ENCODE measurements at regions not wholly inside any gene's neighbourhood (a gene's known extent, or its start where the extent isn't known, plus 50 kb on each side); places are given as distances from the start of the nearest gene placed in this dataset.

DNA sequence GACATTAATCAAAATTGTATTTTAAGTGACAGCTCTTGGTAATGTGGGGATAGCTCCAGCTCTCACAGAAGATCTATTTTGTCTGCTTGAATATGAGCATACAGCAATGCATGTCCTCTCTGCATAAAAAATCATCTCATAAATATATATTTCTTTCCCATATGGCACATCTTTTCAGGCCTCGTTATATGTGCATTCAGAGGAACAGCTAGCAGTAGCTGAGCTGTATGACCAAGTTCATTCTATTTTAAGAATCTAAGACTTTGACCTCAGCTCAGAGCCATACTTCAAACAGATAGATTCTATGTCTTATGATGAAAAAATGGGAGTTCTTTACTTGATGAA, 487.2 kb downstream of the ARHGEF28 start:
- no peak overlapping the region for H3K4me3 ChIP-seq
- no peak for TF ChIP-seq POLR2A (IDR thresholded peaks at IDR 0.05)
- TF ChIP-seq, protein P1, sequence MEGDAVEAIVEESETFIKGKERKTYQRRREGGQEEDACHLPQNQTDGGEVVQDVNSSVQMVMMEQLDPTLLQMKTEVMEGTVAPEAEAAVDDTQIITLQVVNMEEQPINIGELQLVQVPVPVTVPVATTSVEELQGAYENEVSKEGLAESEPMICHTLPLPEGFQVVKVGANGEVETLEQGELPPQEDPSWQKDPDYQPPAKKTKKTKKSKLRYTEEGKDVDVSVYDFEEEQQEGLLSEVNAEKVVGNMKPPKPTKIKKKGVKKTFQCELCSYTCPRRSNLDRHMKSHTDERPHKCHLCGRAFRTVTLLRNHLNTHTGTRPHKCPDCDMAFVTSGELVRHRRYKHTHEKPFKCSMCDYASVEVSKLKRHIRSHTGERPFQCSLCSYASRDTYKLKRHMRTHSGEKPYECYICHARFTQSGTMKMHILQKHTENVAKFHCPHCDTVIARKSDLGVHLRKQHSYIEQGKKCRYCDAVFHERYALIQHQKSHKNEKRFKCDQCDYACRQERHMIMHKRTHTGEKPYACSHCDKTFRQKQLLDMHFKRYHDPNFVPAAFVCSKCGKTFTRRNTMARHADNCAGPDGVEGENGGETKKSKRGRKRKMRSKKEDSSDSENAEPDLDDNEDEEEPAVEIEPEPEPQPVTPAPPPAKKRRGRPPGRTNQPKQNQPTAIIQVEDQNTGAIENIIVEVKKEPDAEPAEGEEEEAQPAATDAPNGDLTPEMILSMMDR (IDR thresholded peaks at IDR 0.05): no peak
- H3K36me3 ChIP-seq: no peaks in the 10 kb centered on the region
- H3K4me1 ChIP-seq: no peaks in the 10 kb centered on the region
- H3K27ac ChIP-seq: no peak overlapping the region
- DNase-seq: no peak
- no peaks in the 10 kb centered on the region for H3K9me3 ChIP-seq
- intact Hi-C loops (cut with DNase I; ENCODE audit: low total_unique reads): no loop called here
- H3K27me3 ChIP-seq: no peaks in the 10 kb centered on the region

DNA sequence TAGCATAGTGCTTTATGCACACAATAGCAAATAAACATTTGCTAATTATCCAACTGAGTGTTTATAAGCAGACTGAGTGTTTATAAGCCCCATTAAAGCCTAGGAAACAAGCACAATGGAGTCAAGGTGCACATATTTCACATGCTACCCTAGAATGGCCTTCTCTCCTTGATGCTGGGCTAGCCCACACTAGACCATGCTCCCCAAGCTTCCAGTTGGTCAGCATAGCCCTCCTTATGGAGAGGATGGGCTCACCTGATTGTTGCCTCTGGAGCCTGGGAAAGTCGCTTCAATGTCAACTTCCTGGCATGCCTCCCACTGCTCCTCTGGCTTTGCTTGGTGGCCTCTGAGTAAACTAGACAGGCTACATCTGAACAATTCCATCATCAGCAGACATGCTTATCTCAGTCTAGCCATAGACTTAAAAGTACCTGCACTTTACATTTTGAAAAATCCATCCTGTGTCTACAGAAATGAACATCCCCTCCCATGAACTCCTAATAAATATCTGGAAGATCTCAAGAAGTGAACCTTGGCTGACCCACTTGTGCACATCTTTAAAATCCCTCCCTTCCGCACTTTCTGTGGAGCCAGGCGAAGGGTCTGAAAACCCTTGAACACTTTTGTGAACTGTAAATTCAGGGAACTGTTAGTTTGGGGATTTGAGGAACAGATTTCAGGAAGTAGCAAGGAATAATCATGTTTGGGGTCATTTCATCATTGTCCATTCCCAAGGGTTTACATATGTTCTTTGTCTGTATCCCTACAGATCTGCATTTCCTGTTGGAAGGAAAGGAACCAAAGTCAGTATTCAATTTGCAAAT, 486.6 kb downstream of the ARHGEF28 start:
- Histone ChIP-seq H3K27ac (no peak overlapping the region), H3K4me3 (no peak overlapping the region), H3K36me3 (no peaks in the 10 kb centered on the region), H3K4me1 (no peaks in the 10 kb centered on the region), H3K9me3 (no peaks in the 10 kb centered on the region), H3K27me3 (no peaks in the 10 kb centered on the region)
- no peak for DNase-seq
- TF ChIP-seq, protein P1 (IDR thresholded peaks at IDR 0.05): no peak
- TF ChIP-seq POLR2A (IDR thresholded peaks at IDR 0.05): no peak
- intact Hi-C loops (cut with DNase I; ENCODE audit: low total_unique reads): no loop called here

DNA sequence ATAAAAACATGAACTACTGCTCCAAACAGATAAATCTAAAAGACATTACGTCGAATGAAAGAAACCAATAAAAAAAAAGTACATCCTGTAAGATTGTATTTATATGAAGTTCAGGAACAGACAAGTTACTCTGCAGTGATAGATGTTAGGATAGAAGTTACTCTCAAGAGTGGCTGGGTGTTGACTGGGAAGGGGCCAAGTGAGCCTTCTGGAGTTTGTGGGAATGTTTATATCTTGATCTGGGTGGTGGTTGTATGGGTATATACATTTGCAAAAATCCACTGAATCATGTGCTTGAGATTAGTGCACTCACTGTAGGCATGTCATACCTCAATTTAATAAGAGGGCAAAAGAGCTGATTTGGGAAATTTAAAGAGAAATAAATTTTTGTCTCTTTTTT, 485.8 kb downstream of the ARHGEF28 start:
- no peak for DNase-seq
- no peaks in the 10 kb centered on the region for H3K4me1 ChIP-seq
- H3K36me3 ChIP-seq: no peaks in the 10 kb centered on the region
- no peak overlapping the region for H3K27ac ChIP-seq
- TF ChIP-seq, protein P1 (IDR thresholded peaks at IDR 0.05): no peak
- TF ChIP-seq POLR2A (IDR thresholded peaks at IDR 0.05): no peak
- no peaks in the 10 kb centered on the region for H3K9me3 ChIP-seq
- intact Hi-C loops (cut with DNase I; ENCODE audit: low total_unique reads): no loop called here
- no peaks in the 10 kb centered on the region for H3K27me3 ChIP-seq
- H3K4me3 ChIP-seq: no peak overlapping the region

DNA sequence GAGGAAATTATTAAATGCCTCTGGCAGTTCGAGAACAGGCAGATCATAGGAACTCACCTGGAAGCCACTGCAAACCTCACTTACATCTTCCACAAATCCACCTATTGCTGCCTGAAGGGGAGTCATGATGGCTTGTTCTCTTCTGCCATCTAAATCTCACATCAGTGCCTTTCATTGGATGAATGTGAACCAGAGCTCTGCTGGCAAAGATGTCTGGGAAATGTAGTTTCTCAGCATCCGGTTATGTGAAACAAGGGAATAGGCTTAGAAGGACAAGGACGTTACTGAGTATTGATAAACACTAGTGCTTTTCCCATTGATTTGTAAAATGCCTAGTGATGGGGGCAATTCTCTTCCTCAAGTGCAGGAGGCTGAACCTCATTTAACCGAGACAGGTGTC, 483.3 kb downstream of the ARHGEF28 start:
- Histone ChIP-seq H3K27ac (no peak overlapping the region), H3K27me3 (no peaks in the 10 kb centered on the region), H3K4me1 (no peaks in the 10 kb centered on the region), H3K9me3 (no peaks in the 10 kb centered on the region), H3K4me3 (no peak overlapping the region), H3K36me3 (no peaks in the 10 kb centered on the region)
- intact Hi-C loops (cut with DNase I; ENCODE audit: low total_unique reads): no loop called here
- DNase-seq: no peak
- TF ChIP-seq, protein P1 (IDR thresholded peaks at IDR 0.05): no peak

DNA sequence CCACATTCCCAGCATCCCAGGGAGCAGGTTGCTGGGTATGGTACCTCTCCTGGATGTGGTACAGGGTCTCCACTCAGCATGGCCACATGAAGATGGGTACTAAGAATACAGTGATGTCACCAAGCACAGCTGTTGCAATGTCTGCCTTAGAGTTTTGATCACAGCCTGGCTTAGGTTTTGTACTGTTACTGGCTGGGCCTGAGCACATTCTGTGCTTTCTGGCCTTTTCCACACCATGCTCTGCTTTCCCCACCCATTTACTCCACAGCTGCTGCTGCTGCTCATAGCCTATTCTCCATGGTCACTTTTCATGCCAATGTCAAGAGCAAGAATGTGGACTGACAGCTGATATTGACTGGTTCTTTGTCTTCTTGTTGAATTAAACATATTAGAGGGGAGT, 481.9 kb downstream of the ARHGEF28 start:
- no peak for DNase-seq
- H3K27ac ChIP-seq: no peak overlapping the region
- TF ChIP-seq, protein P1 (IDR thresholded peaks at IDR 0.05): no peak
- no peak for TF ChIP-seq POLR2A (IDR thresholded peaks at IDR 0.05)
- H3K27me3 ChIP-seq: no peaks in the 10 kb centered on the region
- H3K4me3 ChIP-seq: no peak overlapping the region
- no peaks in the 10 kb centered on the region for H3K9me3 ChIP-seq
- intact Hi-C loops (cut with DNase I; ENCODE audit: low total_unique reads): no loop called here
- H3K36me3 ChIP-seq: no peaks in the 10 kb centered on the region
- H3K4me1 ChIP-seq: no peaks in the 10 kb centered on the region

Measured in uterus (tissue), 3 donors.